Keratinocyte (primary cell): ENCODE measurements at regions not wholly inside any gene's neighbourhood (a gene's known extent, or its start where the extent isn't known, plus 50 kb on each side); places are given as distances from the start of the nearest gene placed in this dataset.

Experiments
- DNase-seq: peaks from one replicate; pipeline ENCODE4 v3.0.0-alpha.2; 2011; ENCODE audit warnings: low read depth, missing footprints, low spot score
- FAIRE-seq: peaks from 2 replicates; lab custom pipeline; 2011; peaks lifted over from hg19 to GRCh38; lab: Jason Lieb, UNC
- H2AFZ ChIP-seq: 2 replicates; pipeline ENCODE4 v1.6.0; 2012; ENCODE audit warnings: low read length, control low read depth, inconsistent platforms; ENCODE audit not compliant: control insufficient read depth
- H3K27ac ChIP-seq: 2 replicates; pipeline ENCODE4 v1.5.1; 2011; ENCODE audit warnings: low read length; ENCODE audit not compliant: control insufficient read depth, insufficient read depth
- H3K27me3 ChIP-seq: 3 replicates; pipeline ENCODE4 v1.6.0; 2011; ENCODE audit warnings: low read length; ENCODE audit not compliant: control insufficient read depth, insufficient read depth; ENCODE audit errors: extremely low read depth
- H3K36me3 ChIP-seq, 2 experiments: 2 replicates in 1 of 2; 3 replicates in 1 of 2; pipeline ENCODE4 v1.5.1; 2011; ENCODE audit warnings: low read length in 2 of 2, mild to moderate bottlenecking in 1 of 2; ENCODE audit not compliant: control insufficient read depth in 2 of 2, insufficient read depth in 2 of 2; ENCODE audit errors: extremely low read depth in 1 of 2
- H3K4me1 ChIP-seq: 3 replicates; pipeline ENCODE4 v1.5.1; 2011; ENCODE audit warnings: low read length; ENCODE audit not compliant: control insufficient read depth, insufficient read depth; ENCODE audit errors: extremely low read depth
- H3K4me2 ChIP-seq: 3 replicates; pipeline ENCODE4 v1.6.0; 2011; ENCODE audit warnings: low read depth, low read length; ENCODE audit not compliant: control insufficient read depth, insufficient read depth; ENCODE audit errors: extremely low read depth
- H3K4me3 ChIP-seq, 3 experiments: fragments of 200-600 bp in 1 of 3; sonication (generic) in 1 of 3; 2 replicates in 2 of 3; 3 replicates in 1 of 3; pipeline ENCODE4 v1.5.1; 2011 to 2016; ENCODE audit warnings: low read length in 3 of 3, mild to moderate bottlenecking in 3 of 3, control low read depth in 2 of 3, inconsistent platforms in 1 of 3, low read depth in 1 of 3, mixed read lengths in 1 of 3, mixed run types in 1 of 3, moderate library complexity in 1 of 3; ENCODE audit not compliant: control insufficient read depth in 2 of 3, insufficient read depth in 2 of 3; ENCODE audit errors: extremely low read depth in 1 of 3
- H3K79me2 ChIP-seq: 2 replicates; pipeline ENCODE4 v1.6.0; 2012; ENCODE audit warnings: low read length; ENCODE audit not compliant: control insufficient read depth, insufficient read depth
- H3K9ac ChIP-seq: 3 replicates; pipeline ENCODE4 v1.6.0; 2011; ENCODE audit warnings: low read length; ENCODE audit not compliant: control insufficient read depth, insufficient read depth; ENCODE audit errors: extremely low read depth
- H3K9me1 ChIP-seq: 3 replicates; pipeline ENCODE4 v1.6.0; 2011; ENCODE audit warnings: low read length; ENCODE audit not compliant: control insufficient read depth, insufficient read depth; ENCODE audit errors: extremely low read depth
- H3K9me3 ChIP-seq: 2 replicates; pipeline ENCODE4 v1.5.1; 2012; ENCODE audit warnings: low read depth, low read length; ENCODE audit not compliant: control insufficient read depth
- H4K20me1 ChIP-seq: 3 replicates; pipeline ENCODE4 v1.6.0; 2011; ENCODE audit warnings: low read length; ENCODE audit not compliant: control insufficient read depth, insufficient read depth; ENCODE audit errors: extremely low read depth
- EZH2 ChIP-seq: IDR thresholded peaks from one replicate; pipeline ENCODE4 v1.6.1; 2012; ENCODE audit warnings: inconsistent platforms, mild to moderate bottlenecking, low read length, moderate library complexity
- dilution Hi-C: fragments of 300-500 bp; cut with MboI; formaldehyde crosslinking; loops from one replicate; pipeline ENCODE4 v1.7.0; 2020; ENCODE audit warnings: low sequenced_read_pairs; ENCODE audit not compliant: extremely low pct_ligation_motif_present
- TF ChIP-seq, protein P1 (sequence below), 3 experiments: IDR thresholded peaks in 1 of 3; conservative IDR thresholded peaks in 1 of 3; optimal IDR thresholded peaks in 1 of 3; 2 replicates in 2 of 3; 3 replicates in 1 of 3; pipeline versions ENCODE3 to v1.5.1; 2011; ENCODE audit warnings: low read length in 3 of 3, mild to moderate bottlenecking in 3 of 3, moderate library complexity in 2 of 3, control low read depth in 1 of 3, inconsistent platforms in 1 of 3; ENCODE audit not compliant: insufficient read depth in 2 of 3; ENCODE audit errors: extremely low read depth in 1 of 3

DNA sequence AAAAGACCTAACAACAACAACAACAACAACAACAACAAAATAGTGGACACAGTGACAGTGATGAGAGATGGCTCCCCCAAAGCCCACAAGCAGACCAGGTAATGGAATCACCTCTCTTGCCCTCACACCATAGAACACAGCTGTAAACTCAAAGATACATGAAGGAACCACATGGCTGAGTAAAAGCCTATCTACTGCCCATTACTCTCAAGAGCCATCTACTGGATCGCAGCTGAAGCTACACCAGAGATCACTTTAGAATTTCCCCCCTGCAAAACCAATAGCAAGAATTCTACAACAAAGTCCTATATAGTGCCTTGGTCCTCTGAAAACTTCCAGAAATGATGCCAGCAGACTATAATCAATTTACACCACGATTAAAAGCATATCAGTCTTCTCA is 1537.6 kb upstream of the CDH9 start:
- FAIRE-seq (no peak), DNase-seq (no peak)
- no peaks in the 10 kb centered on the region for H3K4me1 ChIP-seq
- no peaks in the 10 kb centered on the region for H3K27me3 ChIP-seq
- TF ChIP-seq, protein P1, sequence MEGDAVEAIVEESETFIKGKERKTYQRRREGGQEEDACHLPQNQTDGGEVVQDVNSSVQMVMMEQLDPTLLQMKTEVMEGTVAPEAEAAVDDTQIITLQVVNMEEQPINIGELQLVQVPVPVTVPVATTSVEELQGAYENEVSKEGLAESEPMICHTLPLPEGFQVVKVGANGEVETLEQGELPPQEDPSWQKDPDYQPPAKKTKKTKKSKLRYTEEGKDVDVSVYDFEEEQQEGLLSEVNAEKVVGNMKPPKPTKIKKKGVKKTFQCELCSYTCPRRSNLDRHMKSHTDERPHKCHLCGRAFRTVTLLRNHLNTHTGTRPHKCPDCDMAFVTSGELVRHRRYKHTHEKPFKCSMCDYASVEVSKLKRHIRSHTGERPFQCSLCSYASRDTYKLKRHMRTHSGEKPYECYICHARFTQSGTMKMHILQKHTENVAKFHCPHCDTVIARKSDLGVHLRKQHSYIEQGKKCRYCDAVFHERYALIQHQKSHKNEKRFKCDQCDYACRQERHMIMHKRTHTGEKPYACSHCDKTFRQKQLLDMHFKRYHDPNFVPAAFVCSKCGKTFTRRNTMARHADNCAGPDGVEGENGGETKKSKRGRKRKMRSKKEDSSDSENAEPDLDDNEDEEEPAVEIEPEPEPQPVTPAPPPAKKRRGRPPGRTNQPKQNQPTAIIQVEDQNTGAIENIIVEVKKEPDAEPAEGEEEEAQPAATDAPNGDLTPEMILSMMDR (optimal IDR thresholded peaks at IDR 0.05 in 1 of 3, IDR thresholded peaks at IDR 0.05 in 1 of 3, conservative IDR thresholded peaks at IDR 0.05 in 1 of 3; ENCODE audit: extremely low read depth in 1 of 3, insufficient read depth in 2 of 3, low read length in 3 of 3), result peak in 1 of 3 experiments; percentile 20
- no peak for TF ChIP-seq EZH2
- dilution Hi-C loops, result no loop called here
- H3K27ac ChIP-seq, result no peak overlapping the region
- no peaks in the 10 kb centered on the region for H3K9me3 ChIP-seq
- H4K20me1 ChIP-seq, result no peaks in the 10 kb centered on the region
- H3K79me2 ChIP-seq, result no peaks in the 10 kb centered on the region
- no peak overlapping the region for H3K4me3 ChIP-seq
- H3K9me1 ChIP-seq, result no peaks in the 10 kb centered on the region
- H2AFZ ChIP-seq, result no peak overlapping the region
- no peak overlapping the region for H3K9ac ChIP-seq
- H3K36me3 ChIP-seq, result no peaks in the 10 kb centered on the region
- no peak overlapping the region for H3K4me2 ChIP-seq

DNA sequence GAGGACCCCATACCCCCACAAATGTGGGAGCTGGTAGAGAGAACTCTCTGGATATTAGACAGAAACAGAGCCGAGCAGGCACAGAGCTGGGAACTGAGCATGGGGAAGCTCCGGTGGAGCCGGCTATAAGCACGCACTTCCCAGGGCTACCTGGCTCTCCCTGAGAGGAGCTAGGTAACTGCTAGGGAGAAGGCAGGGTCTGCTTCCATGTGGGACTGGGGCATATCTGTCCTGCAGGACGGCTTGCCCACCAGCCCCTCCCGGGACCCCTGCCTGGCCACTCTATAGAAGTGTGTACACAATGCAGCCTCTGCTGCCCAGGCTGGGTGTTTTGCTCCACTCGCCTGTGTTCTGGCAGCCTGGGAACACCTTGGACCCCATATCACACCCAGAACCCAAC is 1537.0 kb upstream of the CDH9 start:
- dilution Hi-C loops, result no loop called here
- no peaks in the 10 kb centered on the region for H3K36me3 ChIP-seq
- H3K9me3 ChIP-seq, result no peaks in the 10 kb centered on the region
- H3K4me1 ChIP-seq, result no peaks in the 10 kb centered on the region
- FAIRE-seq (no peak), DNase-seq (no peak)
- H3K4me2 ChIP-seq, result no peak overlapping the region
- H4K20me1 ChIP-seq, result no peaks in the 10 kb centered on the region
- H2AFZ ChIP-seq, result no peak overlapping the region
- no peak overlapping the region for H3K27ac ChIP-seq
- H3K79me2 ChIP-seq, result no peaks in the 10 kb centered on the region
- no peak for TF ChIP-seq EZH2
- TF ChIP-seq, protein P1 (optimal IDR thresholded peaks at IDR 0.05 in 1 of 3, IDR thresholded peaks at IDR 0.05 in 1 of 3, conservative IDR thresholded peaks at IDR 0.05 in 1 of 3; ENCODE audit: extremely low read depth in 1 of 3, insufficient read depth in 2 of 3, low read length in 3 of 3), result no peak
- no peaks in the 10 kb centered on the region for H3K9me1 ChIP-seq
- no peaks in the 10 kb centered on the region for H3K27me3 ChIP-seq
- H3K4me3 ChIP-seq, result no peak overlapping the region
- no peak overlapping the region for H3K9ac ChIP-seq
